ENCODE measurements at regions not wholly inside any gene's neighbourhood (a gene's known extent, or its start where the extent isn't known, plus 50 kb on each side); places are given as distances from the start of the nearest gene placed in this dataset.

DNA sequence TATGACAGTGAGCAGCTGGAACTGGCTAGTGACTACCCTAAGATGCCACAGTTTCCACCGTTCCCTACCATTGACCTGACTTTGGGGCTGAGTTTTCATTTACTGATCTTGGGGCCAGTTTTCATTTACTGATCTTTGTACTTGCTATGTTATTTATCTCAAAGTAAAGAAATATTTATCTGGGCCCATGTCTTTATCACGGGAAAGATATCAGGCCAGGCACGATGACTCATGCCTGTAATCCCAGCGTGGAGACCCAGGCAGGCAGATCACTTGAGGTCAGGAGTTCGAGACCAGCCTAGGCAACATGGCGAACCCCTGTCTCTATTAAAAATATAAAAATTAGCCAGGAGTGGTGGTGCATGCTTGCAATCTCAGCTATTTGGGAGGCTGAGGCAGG lies 83.5 kb downstream of the EOMES start:
- TF ChIP-seq, protein P1, sequence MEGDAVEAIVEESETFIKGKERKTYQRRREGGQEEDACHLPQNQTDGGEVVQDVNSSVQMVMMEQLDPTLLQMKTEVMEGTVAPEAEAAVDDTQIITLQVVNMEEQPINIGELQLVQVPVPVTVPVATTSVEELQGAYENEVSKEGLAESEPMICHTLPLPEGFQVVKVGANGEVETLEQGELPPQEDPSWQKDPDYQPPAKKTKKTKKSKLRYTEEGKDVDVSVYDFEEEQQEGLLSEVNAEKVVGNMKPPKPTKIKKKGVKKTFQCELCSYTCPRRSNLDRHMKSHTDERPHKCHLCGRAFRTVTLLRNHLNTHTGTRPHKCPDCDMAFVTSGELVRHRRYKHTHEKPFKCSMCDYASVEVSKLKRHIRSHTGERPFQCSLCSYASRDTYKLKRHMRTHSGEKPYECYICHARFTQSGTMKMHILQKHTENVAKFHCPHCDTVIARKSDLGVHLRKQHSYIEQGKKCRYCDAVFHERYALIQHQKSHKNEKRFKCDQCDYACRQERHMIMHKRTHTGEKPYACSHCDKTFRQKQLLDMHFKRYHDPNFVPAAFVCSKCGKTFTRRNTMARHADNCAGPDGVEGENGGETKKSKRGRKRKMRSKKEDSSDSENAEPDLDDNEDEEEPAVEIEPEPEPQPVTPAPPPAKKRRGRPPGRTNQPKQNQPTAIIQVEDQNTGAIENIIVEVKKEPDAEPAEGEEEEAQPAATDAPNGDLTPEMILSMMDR (IDR thresholded peaks at IDR 0.05): no peak
- no peak for TF ChIP-seq POLR2A (IDR thresholded peaks at IDR 0.05)
